ENCODE measurements at regions not wholly inside any gene's neighbourhood (a gene's known extent, or its start where the extent isn't known, plus 50 kb on each side); places are given as distances from the start of the nearest gene placed in this dataset.
"Not testable (repeated sequence)": the region's sequence is repeated elsewhere in the genome, so short reads cannot be mapped to it uniquely, and the experiment has no call there.

DNA sequence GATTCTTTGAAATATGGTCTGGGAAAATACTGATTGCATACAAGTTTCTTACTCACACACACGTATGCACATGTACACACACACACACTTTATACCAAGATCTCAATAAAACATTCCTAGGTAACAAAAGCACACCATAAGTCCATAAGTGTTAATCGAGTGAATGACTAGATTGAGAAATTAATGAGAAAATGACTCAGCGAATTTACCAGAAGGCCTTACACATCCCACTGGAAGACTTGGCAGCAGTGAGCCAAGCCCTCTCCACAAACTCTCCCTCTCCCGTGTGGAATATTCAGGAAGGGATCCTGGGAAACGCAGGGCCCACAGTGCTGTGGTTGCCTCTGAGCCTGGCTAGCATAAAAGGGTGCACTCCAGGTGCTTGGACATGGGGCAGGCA, 227.2 kb downstream of the LY86 start:
- DNase-seq: peak; percentile 8

DNA sequence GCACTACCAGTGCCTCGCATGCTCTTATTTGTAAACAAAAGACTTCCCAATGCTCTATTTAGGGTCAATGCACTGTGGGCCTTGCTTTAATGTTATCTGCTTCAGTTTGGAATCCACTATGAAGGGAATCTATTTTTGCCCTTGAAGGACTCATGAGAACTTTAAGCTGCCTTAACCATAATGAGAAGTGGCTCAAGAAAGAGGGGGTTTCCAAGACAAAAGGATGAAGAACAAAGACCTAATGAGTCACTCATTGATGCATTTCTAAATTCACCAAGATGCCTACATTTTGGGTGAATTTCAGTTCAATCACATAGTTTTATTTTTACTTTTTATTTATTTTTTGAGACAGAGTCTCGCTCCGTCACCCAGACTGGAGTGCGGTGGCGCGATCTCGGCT, 228.2 kb downstream of the LY86 start:
- DNase-seq: no peak

DNA sequence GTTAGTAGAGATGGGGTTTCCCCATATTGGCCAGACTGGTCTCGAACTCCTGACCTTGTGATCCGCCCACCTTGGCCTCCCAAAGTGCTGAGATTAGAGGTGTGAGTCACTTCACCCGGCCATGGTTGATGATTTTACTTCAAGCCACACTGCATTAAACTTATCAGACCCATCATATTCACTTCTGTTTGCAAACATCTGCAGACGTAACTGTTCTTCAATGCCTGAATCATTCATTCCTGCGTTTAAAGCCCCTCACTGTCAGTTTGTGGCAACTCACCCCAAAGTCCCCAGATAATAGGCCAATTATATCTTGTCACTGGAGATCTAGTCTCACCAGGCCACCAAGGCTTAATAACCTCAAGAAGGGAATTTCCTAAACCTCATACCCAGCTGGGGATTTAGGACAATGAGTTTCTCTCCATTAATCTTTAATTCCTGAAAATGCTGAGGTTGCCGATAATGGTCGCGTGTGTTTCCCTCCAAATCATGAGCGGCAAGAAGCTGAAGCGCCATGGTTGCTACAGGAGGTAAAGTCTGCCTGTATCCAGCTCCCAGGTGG, 229.6 kb downstream of the LY86 start:
- DNase-seq: no peak

DNA sequence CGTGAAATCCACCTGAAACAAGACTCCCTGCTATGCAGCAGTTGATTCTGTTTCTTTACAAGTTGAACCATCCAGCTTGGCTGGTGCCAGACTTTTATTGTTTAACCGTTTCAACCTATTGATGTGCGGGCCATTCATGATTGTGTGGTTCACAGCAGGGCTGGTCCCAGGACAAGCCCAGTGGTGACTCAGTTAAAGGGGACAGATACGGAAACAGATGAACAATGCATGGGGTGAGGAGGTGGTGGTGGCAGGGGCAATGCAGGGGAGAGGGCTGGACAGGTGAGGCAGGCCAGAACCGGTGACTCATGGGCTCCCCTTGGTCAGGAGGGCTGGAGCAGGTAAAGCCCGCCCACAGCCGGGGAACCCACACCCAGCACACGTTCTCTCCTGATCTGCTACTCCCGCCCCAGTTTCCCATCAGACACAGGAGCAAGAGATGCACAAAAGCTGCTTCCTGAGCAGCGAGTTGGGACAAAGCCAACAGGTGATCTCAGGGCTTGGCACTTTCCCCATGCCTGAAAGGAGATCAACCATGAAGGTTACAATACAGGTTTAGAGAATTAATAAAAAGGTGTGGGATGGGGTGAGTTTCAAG, 232.2 kb downstream of the LY86 start:
- DNase-seq: no peak

DNA sequence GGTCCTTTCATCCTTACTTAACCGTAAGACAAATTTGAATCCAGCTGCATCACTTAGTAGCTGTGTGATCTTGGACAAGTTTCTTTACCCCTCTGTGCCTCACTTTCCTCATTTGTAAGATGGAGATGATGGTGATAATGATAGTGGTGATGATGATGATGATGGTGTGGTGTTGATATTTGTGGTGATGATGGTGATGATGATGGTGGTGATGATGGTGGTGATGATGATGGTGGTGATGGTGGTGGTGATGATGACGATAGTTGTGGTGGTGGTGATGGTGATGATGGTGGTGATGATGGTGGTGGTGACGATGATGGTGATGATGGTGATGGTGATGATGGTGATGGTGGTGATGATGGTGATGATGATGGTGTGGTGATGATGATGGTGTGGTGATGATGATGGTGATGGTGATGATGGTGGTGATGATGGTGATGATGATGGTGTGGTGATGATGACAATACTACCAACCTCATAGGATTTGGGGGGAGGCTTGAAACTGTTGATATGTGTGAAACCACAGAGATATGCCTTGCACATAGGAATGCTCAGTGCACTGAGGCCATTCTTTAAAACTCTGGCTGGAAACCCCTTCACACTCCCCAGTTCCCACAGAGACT, 233.2 kb downstream of the LY86 start:
- no peak for DNase-seq

DNA sequence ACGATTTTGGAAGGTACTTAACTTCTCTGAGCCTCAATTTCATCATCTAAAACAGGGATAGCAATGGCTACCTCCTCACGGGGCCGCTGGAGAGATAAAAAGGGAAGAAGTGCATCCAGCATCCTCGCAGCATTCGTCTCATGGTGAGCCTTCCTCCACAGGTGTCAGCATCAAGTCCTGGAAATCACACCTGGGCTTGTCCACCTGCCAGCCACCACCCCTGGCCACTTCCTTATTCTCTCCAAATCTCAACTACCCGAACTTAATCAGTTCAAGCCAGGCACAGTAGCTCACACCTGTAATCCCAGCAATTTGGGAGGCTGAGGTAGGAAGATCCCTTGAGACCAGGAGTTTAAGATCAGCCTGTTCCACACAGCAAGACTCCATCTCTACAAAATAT, 234.5 kb downstream of the LY86 start:
- DNase-seq: no peak

DNA sequence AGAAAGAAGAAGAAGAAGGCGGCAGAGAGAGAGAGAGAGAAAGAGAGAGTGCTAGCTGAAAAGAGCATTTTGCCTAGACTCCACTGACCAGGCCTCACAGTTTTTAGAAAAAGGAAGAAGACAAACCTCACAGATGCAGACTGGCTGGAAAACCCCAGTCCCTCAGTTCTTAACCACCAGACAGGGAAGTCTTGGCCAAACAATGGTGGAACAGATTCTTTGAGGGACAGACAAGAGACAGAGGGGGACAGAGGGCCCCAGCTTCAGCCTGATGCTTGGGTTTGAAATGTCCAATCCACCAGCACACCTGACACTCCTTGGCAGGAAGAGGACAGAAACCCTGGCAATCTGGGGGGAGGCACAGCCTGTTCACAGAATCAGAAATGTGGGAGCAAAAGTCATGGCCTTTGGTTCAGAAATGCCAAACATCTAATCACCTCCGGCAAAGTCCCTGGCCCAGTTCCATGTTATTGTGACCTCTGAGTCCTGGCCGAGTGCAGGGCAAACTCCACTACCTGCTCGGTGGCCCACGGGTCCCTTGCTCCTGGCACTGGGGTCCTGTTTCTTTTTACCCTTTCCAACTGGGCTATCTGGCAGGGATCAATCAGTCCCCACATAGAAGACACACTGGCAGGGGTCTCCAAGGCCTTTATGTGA, 235.2 kb downstream of the LY86 start:
- no peak for DNase-seq

DNA sequence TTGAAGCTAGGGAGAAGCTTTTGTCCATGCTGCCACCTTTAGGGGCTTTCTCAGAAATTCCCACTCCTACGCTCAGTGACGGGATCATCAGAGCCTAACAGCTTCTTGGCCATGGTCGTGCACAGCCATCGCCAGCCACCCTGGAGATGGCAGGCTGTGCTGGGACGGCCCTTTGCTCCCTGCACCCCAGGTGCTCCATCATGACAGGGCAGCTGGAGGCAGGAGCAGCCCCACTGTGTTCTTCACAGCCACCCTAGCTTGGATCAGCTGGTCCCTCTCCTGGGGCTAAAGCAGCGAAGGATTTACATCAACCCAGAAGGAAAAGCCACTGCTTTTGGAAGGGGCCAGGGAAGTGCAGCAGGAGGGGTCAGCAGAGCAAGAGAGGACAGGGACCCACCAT, 235.9 kb downstream of the LY86 start:
- DNase-seq: no peak

DNA sequence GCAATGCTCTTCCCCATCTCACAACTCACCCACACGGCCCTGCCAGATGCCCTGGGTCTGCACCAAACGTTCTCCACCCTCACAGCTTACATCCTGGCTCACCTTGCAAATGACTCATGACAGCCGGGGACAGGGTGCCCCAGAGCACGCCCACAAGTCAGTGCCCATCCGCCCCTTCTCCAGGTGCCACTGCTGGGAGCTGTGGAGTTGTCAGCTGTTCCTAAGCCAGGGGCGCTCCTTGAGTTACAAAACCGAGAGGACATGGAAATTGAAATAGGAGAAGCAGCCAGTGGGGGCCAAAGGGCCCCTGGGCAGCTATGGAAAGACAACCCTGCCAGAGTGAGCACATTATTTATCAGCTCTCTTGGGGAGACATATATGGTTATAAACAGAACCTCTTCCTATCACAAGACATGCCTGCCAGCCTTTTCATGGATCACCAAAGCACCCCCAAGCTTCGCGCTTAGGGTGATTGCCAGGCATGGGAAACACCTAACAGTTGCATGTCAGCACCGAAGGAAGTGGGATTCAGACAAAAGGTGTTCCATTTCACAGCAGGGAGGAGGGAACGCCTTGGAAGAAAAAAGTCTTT, 236.8 kb downstream of the LY86 start:
- no peak for DNase-seq

DNA sequence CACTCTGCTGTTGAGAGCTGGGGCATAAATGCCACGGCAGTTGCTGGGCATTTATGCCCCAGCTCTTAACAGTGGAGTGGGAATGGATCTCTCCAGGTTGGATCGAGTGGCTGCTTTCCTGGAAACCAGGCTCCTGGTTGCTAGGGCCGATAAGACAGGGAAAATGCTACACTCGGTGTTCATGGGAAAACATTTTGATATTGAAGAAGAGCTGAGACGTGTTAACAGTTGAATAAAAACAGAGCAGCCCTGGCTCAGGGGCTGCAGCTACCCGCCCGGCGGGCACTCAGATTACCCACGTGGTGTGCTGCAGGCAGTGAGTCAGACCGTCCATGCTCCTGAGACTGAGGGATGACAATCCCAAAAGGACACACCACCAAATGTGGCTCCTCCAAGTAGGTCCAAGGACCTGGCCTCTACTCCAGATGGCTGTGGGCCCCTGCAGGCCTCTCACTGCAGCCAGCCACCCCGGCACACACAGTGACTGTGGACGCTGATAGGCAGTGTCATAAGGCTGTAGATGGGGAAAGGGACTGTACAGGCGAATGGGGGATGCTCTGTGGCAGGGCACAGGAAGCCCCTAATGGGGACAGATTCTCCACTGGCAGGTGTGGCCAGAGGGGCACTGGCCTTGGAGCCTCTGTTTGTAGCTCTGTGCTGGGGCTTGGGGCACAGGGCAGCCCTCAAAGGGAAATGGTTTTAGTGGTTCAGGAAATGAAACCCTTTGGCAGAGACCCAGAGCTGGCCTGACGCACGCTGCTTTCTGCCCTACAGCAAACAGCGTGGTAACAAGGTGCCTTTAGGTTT, 237.8 kb downstream of the LY86 start:
- no peak for DNase-seq

DNA sequence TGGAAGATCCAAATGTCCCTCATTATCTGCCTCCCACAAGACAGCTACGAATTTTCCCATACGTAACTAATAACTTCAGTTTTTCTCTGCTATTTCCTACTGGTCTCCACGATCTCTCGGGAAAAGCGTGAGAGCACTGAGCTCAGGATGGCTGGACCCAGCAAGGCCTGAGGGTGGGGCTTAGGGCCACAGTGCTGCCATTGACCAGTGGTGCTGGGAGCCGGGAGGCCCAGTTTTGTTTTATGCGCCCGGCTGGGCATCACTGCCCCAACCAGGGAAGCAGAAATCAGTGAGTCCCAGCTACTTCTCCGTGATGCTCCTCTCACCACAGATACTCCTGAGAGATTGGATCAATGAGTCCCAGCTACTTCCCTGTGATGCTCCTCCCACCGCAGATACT, 238.4 kb downstream of the LY86 start:
- no peak for DNase-seq

DNA sequence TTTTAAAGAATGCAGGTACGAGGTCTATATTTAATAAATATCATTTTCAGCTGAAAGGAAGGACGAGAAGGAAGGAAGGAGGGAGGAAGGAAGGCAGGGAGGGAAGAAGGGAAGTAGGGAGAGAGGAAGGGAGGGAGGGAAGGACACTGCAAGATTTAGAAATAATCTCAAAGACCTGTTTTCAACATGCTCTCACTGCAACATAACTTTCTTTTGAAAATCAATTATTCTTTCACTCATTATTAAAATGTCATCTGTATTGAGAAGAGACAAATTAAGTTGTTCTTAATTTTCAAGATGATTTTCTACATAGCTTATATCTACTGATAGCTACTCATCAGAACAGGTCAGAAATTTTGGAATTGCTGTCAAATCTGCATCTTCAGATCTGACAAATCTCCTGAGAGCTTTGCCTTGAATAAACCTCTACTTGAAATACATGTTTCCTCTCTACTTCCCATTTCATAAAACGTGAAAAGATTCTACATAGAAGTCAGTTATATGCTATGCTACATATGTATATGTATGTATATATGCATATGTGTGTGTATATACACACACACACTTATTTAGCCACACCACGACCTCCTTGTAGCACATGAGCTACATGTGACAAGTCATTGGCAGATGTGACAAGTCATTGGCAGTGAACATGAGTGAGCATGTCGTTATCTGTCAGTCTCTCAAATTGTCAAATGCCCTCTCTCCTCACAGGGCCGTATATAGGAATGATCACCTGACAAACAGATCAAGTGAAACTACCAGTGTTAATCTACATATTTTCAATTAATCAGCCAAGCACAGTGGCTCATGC, 241.6 kb downstream of the LY86 start:
- DNase-seq: no peak

DNA sequence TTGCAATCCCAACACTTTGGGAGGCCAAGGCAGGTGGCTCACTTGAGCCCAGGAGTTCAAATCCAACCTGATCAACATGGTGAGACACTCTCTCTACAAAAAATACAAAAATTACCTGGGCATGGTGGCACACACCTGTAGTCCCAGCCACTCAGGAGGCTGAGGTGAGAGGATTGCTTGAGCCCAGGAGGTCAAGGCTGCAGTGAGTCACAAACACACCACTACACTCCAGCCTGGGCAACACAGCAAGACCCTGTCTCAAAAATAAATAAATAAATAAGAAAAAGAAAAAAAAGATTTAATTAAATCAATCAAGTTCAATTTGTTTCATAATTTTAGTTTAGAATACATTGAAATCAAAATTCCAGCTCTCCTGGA, 242.2 kb downstream of the LY86 start:
- not testable (repeated sequence) for DNase-seq

DNA sequence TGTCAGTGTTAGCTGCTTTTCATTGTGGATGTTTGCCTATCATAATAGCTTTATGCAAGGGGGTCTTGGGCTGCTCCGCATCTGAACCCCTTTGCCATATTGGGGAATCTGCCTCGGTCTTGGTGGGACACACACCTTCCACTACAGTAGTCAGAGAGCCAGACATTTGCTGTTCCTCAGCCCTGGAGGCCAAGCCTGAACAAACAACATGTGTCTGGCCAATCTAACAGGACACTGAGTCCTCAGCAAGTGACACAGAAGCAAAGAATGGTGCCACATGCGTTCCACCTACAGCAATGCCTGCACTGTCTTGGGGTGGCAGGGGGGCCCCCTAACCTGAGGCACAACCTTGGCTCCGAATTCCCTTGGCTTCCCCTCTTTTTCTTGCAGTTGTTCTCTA, 243.9 kb downstream of the LY86 start:
- DNase-seq: no peak

DNA sequence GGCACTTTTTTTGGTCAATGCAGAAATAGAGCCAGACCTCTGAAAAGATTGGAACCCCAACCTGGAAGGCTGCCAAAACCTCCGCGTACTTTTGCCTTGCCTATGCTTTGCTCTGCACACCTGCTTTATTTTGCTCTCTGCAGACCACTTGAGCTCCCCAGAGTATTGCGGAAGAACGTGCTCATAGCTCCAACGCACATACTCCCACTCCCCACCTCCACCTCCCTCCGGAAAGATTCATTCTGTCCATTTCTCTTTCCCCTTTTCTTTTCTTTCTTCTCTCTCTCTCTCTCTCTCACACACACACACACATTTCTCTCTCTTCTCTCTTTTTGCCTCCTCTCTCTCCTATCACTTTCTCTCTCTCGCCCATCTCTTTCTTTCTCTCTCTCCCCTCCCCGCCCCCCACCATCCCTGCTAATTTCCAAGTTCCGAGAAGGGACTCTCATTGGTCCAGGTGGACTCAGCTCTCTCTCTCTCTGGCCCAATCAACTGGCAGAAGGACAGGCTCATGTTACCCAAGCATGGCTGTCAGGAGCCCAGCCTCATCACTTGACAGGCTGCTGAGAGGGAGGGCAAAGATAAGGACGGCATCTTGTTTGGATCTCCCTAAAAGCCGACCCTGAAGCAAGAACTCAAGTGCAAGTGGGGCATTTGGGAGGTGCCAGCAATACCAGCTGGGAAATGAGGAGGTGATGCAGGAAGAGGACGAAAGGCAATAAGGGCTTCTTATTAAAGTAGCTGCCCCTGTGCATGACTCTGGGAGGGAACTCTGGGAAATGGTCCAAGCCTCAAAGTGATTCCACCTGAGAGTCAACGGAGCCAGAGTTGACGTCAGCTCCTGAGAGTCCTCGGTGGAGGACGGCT, 246.1 kb downstream of the LY86 start:
- DNase-seq: no peak

DNA sequence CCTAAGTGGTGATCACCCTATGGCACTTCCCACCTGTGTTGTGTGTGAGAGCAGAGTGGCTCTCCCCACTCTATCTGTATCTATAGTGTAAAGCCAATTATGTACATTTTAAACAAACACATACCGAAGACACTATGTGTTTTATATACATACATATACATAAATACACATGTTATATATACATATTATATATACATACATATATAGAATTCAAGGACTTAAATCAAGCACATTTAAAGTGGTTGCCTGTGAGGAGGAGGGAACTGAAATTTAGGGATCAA, 246.6 kb downstream of the LY86 start:
- no peak for DNase-seq

DNA sequence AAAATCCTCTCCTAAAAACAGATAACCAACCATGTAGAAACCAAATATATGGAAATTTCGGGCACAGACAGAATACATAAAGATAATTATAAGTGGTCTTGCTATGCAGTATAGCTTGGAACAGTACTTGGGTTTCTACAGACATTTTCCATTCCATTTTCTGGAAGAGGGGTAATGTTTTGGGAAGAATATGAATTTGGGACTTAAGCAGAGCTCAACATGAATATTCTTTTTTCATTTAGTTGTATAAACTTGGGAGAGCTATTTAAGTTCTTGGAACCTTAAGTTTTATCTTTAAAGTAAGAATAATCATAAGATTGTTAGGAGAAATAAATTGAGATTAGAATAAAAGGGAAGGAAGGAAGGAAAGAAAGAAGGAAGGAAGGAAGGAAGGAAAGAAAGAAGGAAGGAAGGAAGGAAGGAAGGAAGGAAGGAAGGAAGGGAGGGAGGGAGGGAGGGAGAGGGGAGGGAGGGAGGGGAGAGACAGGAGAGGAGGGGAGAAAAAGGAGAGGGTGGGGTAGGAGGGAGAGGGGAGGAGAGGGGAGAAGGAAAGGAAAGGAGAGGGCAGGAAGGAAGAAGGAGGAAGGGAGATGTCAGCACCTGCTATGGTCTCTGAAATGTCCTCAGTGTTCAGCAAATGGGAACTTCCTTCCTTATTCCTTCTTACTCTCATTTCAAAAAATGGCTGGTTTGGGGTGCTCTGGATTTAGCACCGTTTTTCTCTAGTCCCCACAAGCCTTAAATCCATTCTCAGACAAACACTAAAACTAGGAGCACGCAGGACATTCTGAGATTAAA, 248.3 kb downstream of the LY86 start:
- DNase-seq: no peak

DNA sequence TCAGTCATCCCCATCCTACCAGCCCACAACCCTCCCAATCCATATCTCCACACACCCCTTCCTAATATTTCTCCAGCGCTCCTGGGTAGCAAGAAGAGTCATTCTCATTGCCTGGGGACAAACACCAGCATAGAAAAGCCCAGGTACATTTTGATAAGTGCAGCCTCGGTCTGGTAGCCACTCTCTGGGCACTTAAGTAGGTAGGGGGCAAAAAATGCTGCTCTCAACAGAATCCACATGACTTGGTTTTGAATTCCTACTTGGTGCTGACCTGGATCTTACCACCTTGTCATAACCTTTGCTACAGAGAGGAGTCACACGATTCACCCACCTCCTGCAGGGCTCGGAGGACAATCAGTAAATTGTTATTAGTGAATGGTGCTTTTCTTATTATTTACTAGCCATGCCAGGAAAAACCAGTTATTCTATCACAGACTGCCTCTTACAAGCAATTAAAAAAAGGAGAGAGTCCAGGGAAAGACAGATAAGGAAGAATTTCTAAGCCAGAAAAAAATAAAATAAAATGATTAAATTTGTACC, 249.1 kb downstream of the LY86 start:
- DNase-seq: no peak

DNA sequence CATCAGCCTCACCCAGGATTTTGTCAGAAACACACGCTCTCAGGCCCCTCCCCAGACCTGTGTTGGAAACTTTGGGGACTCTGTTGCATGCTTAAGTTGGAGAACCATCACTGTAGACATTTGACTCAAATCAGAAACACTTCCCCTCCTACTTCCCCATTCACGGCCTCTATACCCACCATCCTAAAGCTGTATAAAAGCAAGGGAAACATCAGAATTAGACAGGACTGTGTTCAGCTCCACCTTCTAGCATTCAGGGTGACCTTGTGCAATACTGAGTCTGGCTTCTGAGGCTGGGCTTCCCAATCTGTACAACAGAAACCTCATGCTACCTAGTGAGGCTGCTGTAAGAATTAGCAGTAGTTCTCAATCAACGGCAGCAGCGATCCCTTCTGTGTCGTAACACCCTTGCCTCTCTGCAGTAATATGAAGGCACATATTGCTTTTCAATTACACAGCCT, 252.3 kb downstream of the LY86 start:
- no peak for DNase-seq

DNA sequence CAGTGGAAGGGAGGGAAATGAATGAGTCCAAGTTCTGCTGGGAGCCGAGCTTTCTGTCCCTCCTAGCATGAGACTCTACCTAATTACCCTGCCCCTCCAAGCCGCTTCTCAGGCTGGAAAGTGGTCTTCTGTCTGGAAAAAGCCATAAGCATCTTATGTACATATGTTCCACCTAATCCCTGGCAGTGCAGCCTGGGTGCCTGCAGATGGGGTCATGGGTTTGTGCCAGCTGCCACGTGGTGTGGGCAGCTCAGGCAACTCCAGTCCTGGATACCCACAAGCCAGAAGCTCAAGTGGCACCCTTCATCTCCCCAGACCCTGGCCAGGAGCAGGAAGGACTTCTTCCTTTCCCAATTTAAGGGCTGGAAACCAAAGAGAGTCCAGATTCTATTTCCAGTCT, 253.1 kb downstream of the LY86 start:
- no peak for DNase-seq
